ENCODE measurements at regions not wholly inside any gene's neighbourhood (a gene's known extent, or its start where the extent isn't known, plus 50 kb on each side); places are given as distances from the start of the nearest gene placed in this dataset.

DNA sequence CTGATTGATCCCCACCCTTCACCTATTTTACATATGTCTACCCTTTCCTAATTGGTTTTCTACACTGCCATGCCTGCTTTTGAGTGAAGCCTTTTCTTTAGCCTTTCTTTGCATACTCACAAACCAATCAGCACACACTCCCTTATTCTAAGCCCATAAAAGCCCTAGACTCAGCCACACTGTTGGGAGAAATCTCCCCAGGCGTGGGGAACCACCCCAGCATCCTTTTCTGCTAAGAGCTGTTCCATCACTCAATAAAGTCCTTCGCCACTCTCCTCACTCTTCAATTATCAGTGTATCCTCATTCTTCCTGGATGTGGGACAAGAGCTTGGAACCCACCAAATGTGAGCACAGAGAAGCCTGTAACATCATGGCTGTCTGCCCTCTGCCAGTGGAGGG lies 343.6 kb downstream of the SLITRK1 start:
- Histone ChIP-seq H3K27ac (ENCODE audit: insufficient read depth in 1 of 2, low read depth in 1 of 2, low read length in 2 of 2, poor library complexity in 1 of 2, severe bottlenecking in 2 of 2) (no peak overlapping the region), H3K4me3 (ENCODE audit: control insufficient read depth in 1 of 7, extremely low read depth in 1 of 7, insufficient read depth in 4 of 7, low read depth in 2 of 7, low read length in 6 of 7) (no peak overlapping the region), H3K9me3 (ENCODE audit: control extremely low read depth in 1 of 5, control insufficient read depth in 4 of 5, insufficient read depth in 2 of 5, low read depth in 1 of 5, low read length in 4 of 5) (peaks cover 2 to 17% (median 9%) of the 10 kb centered on the region in 5 experiments), H3K4me1 (ENCODE audit: control extremely low read depth in 1 of 4, control insufficient read depth in 4 of 4, insufficient read depth in 4 of 4, low read length in 3 of 4) (no peaks in the 10 kb centered on the region), H3K27me3 (replicated peaks in 2 of 5; ENCODE audit: control insufficient read depth in 4 of 5, insufficient read depth in 5 of 5, low read length in 4 of 5) (no peaks in the 10 kb centered on the region), H3K36me3 (ENCODE audit: control insufficient read depth in 4 of 4, insufficient read depth in 4 of 4, low read length in 3 of 4) (peaks cover 0 to 3% (median 0%) of the 10 kb centered on the region in 4 experiments)
- POLR2A ChIA-PET: no interaction called here
- WGBS (ENCODE audit: insufficient coverage): 100% methylated on average over 2 of the region's 2 CpGs
- DNase-seq: peak in 2 of 3 donors; percentile 17 to 20
- CTCF ChIA-PET: no interaction called here

DNA sequence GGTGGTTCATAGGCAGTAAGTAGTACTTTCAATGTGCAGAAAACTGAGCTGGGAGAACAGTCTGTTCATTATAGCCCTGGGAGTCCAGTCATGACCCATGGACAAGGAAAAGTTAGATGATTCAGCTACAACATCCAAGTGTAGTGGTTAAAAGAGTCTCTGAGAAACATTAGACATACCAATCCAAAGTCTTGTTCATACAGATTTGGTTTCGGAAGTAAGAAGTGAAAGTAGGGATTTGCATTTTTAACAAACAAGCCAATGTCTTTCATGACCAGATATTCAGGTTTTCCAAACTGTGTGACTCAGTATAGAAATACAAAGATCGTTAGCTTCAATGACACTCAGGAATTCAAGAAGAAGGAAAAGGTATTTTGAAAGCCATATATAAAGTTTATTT lies 345.3 kb downstream of the SLITRK1 start:
- CTCF ChIA-PET: no interaction called here
- WGBS (ENCODE audit: insufficient coverage): no CpG with 5 or more reads among the region's 2 CpGs

DNA sequence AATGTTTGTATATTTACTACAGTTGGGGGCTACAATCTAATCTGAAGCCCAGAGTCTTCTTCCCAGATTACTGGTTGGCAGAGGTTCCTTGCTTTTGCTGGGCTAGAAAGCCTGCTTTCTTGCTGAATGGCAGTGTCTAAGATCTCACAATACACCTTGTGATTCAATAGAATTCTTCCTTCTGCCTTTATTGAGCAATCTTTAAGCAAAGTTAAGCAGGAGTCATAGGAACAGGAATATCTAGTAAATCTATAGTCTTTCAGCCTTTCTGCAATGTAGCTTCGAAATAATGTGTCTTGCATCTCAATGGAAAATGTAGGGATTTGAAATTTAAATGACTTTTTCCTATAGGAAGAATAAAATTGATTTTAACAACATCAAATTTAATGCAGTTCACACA lies 346.1 kb downstream of the SLITRK1 start:
- H3K27ac ChIP-seq (ENCODE audit: insufficient read depth in 1 of 2, low read depth in 1 of 2, low read length in 2 of 2, poor library complexity in 1 of 2, severe bottlenecking in 2 of 2): no peak overlapping the region
- H3K27me3 ChIP-seq (replicated peaks in 2 of 5; ENCODE audit: control insufficient read depth in 4 of 5, insufficient read depth in 5 of 5, low read length in 4 of 5): no peaks in the 10 kb centered on the region
- H3K4me1 ChIP-seq (ENCODE audit: control extremely low read depth in 1 of 4, control insufficient read depth in 4 of 4, insufficient read depth in 4 of 4, low read length in 3 of 4): peaks cover 0 to 2% (median under 1%) of the 10 kb centered on the region in 4 experiments
- peaks cover 2 to 17% (median 9%) of the 10 kb centered on the region in 5 experiments for H3K9me3 ChIP-seq (ENCODE audit: control extremely low read depth in 1 of 5, control insufficient read depth in 4 of 5, insufficient read depth in 2 of 5, low read depth in 1 of 5, low read length in 4 of 5)
- DNase-seq: no peak
- WGBS (ENCODE audit: insufficient coverage): no CpG with 5 or more reads among the region's 1 CpG
- POLR2A ChIA-PET: no interaction called here
- H3K4me3 ChIP-seq (ENCODE audit: control insufficient read depth in 1 of 7, extremely low read depth in 1 of 7, insufficient read depth in 4 of 7, low read depth in 2 of 7, low read length in 6 of 7): no peak overlapping the region
- H3K36me3 ChIP-seq (ENCODE audit: control insufficient read depth in 4 of 4, insufficient read depth in 4 of 4, low read length in 3 of 4): peaks cover 0 to 3% (median 0%) of the 10 kb centered on the region in 4 experiments
- CTCF ChIA-PET: no interaction called here

More for the DNA sequence above, 345.3 kb downstream of the SLITRK1 start:
- no peak for DNase-seq
- peaks cover 0 to 3% (median 0%) of the 10 kb centered on the region in 4 experiments for H3K36me3 ChIP-seq (ENCODE audit: control insufficient read depth in 4 of 4, insufficient read depth in 4 of 4, low read length in 3 of 4)
- no peaks in the 10 kb centered on the region for H3K27me3 ChIP-seq (replicated peaks in 2 of 5; ENCODE audit: control insufficient read depth in 4 of 5, insufficient read depth in 5 of 5, low read length in 4 of 5)
- POLR2A ChIA-PET: no interaction called here
- no peak overlapping the region for H3K4me3 ChIP-seq (ENCODE audit: control insufficient read depth in 1 of 7, extremely low read depth in 1 of 7, insufficient read depth in 4 of 7, low read depth in 2 of 7, low read length in 6 of 7)
- H3K4me1 ChIP-seq (ENCODE audit: control extremely low read depth in 1 of 4, control insufficient read depth in 4 of 4, insufficient read depth in 4 of 4, low read length in 3 of 4): peaks cover 0 to 2% (median under 1%) of the 10 kb centered on the region in 4 experiments
- no peak overlapping the region for H3K27ac ChIP-seq (ENCODE audit: insufficient read depth in 1 of 2, low read depth in 1 of 2, low read length in 2 of 2, poor library complexity in 1 of 2, severe bottlenecking in 2 of 2)
- H3K9me3 ChIP-seq (ENCODE audit: control extremely low read depth in 1 of 5, control insufficient read depth in 4 of 5, insufficient read depth in 2 of 5, low read depth in 1 of 5, low read length in 4 of 5): peaks cover 2 to 17% (median 9%) of the 10 kb centered on the region in 5 experiments

DNA sequence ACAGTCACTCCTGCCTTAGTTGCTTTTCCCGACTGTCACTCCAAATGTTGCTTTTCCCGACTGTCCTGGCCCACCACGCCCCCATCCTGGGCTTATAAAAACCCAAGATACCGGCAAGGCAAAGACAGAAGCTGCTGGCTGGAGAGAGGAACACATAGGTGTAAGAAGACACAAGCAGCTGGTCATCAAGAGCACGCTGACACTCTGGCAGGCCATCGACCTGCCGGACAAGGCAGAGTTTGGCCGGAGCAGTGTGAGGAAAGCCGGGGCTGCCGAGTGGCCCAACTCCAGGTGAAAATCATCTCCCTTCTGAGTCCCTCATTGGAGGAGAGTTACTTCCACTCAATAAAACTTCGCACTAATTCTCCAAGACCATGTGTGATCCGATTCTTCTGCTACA lies 349.5 kb downstream of the SLITRK1 start:
- Histone ChIP-seq H3K36me3 (ENCODE audit: control insufficient read depth in 4 of 4, insufficient read depth in 4 of 4, low read length in 3 of 4) (no peaks in the 10 kb centered on the region), H3K27ac (ENCODE audit: insufficient read depth in 1 of 2, low read depth in 1 of 2, low read length in 2 of 2, poor library complexity in 1 of 2, severe bottlenecking in 2 of 2) (no peak overlapping the region), H3K4me1 (ENCODE audit: control extremely low read depth in 1 of 4, control insufficient read depth in 4 of 4, insufficient read depth in 4 of 4, low read length in 3 of 4) (peaks cover 0 to 2% (median under 1%) of the 10 kb centered on the region in 4 experiments), H3K4me3 (ENCODE audit: control insufficient read depth in 1 of 7, extremely low read depth in 1 of 7, insufficient read depth in 4 of 7, low read depth in 2 of 7, low read length in 6 of 7) (no peak overlapping the region), H3K9me3 (ENCODE audit: control extremely low read depth in 1 of 5, control insufficient read depth in 4 of 5, insufficient read depth in 2 of 5, low read depth in 1 of 5, low read length in 4 of 5) (no peaks in the 10 kb centered on the region), H3K27me3 (replicated peaks in 2 of 5; ENCODE audit: control insufficient read depth in 4 of 5, insufficient read depth in 5 of 5, low read length in 4 of 5) (no peaks in the 10 kb centered on the region)
- DNase-seq: no peak
- ChIA-PET POLR2A (no interaction called here), CTCF (no interaction called here)
- WGBS (ENCODE audit: insufficient coverage): 96% methylated on average over 12 of the region's 12 CpGs

DNA sequence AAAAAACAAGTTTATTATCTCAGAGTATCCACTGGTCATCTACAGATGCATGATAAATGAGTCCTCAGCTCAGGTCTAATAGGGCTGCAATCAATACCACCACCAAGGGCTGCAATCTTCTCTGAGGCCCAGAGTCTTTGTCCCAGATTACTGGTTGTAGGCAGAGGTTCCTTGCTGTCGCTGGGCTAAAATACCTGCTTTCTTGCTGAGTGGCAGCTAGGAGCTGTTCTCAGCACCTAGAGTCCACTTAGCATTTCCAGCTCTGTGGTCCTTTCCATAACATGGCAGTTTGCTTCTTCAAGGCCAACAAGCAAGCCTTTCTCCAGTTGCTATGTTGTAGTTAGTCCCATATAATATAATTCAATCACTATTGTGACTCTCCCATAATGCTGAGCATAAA lies 351.3 kb downstream of the SLITRK1 start:
- Histone ChIP-seq H3K4me1 (ENCODE audit: control extremely low read depth in 1 of 4, control insufficient read depth in 4 of 4, insufficient read depth in 4 of 4, low read length in 3 of 4) (peaks cover 0 to 2% (median under 1%) of the 10 kb centered on the region in 4 experiments), H3K27me3 (replicated peaks in 2 of 5; ENCODE audit: control insufficient read depth in 4 of 5, insufficient read depth in 5 of 5, low read length in 4 of 5) (no peaks in the 10 kb centered on the region), H3K27ac (ENCODE audit: insufficient read depth in 1 of 2, low read depth in 1 of 2, low read length in 2 of 2, poor library complexity in 1 of 2, severe bottlenecking in 2 of 2) (no peak overlapping the region), H3K9me3 (ENCODE audit: control extremely low read depth in 1 of 5, control insufficient read depth in 4 of 5, insufficient read depth in 2 of 5, low read depth in 1 of 5, low read length in 4 of 5) (no peaks in the 10 kb centered on the region), H3K4me3 (ENCODE audit: control insufficient read depth in 1 of 7, extremely low read depth in 1 of 7, insufficient read depth in 4 of 7, low read depth in 2 of 7, low read length in 6 of 7) (no peak overlapping the region), H3K36me3 (ENCODE audit: control insufficient read depth in 4 of 4, insufficient read depth in 4 of 4, low read length in 3 of 4) (no peaks in the 10 kb centered on the region)
- POLR2A ChIA-PET: no interaction called here
- DNase-seq: no peak
- CTCF ChIA-PET: no interaction called here
- 90% methylated on average over 1 of the region's 1 CpG for WGBS (ENCODE audit: insufficient coverage)

DNA sequence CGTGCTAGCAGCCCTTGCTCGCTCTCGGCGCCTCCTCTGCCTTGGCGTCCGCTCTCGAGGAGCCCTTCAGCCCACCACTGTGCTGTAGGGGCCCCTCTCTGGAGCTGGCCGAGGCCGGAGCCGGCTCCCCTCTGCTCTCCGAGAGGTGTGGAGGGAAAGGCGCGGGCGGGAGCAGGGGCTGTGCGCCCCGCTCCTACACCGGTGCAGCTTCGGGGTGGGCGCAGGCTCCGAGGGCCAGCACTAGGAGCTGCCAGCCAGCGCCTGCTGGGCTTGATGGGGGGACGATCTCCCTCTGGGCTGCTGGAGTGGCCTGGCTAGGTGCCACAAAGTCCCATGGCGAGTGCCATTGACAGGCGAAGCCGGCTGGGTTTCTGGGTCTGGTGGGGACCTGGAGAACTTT lies 365.5 kb downstream of the SLITRK1 start:
- POLR2A ChIA-PET: no interaction called here
- 97% methylated on average over 25 of the region's 25 CpGs for WGBS (ENCODE audit: insufficient coverage)
- no peaks in the 10 kb centered on the region for H3K27me3 ChIP-seq (replicated peaks in 2 of 5; ENCODE audit: control insufficient read depth in 4 of 5, insufficient read depth in 5 of 5, low read length in 4 of 5)
- H3K9me3 ChIP-seq (ENCODE audit: control extremely low read depth in 1 of 5, control insufficient read depth in 4 of 5, insufficient read depth in 2 of 5, low read depth in 1 of 5, low read length in 4 of 5): peaks cover 0 to 3% (median 0%) of the 10 kb centered on the region in 5 experiments
- no peak overlapping the region for H3K4me3 ChIP-seq (ENCODE audit: control insufficient read depth in 1 of 7, extremely low read depth in 1 of 7, insufficient read depth in 4 of 7, low read depth in 2 of 7, low read length in 6 of 7)
- no peaks in the 10 kb centered on the region for H3K36me3 ChIP-seq (ENCODE audit: control insufficient read depth in 4 of 4, insufficient read depth in 4 of 4, low read length in 3 of 4)
- CTCF ChIA-PET: no interaction called here
- DNase-seq: no peak
- H3K27ac ChIP-seq (ENCODE audit: insufficient read depth in 1 of 2, low read depth in 1 of 2, low read length in 2 of 2, poor library complexity in 1 of 2, severe bottlenecking in 2 of 2): no peak overlapping the region
- H3K4me1 ChIP-seq (ENCODE audit: control extremely low read depth in 1 of 4, control insufficient read depth in 4 of 4, insufficient read depth in 4 of 4, low read length in 3 of 4): peaks cover 0 to 8% (median 3%) of the 10 kb centered on the region in 4 experiments

DNA sequence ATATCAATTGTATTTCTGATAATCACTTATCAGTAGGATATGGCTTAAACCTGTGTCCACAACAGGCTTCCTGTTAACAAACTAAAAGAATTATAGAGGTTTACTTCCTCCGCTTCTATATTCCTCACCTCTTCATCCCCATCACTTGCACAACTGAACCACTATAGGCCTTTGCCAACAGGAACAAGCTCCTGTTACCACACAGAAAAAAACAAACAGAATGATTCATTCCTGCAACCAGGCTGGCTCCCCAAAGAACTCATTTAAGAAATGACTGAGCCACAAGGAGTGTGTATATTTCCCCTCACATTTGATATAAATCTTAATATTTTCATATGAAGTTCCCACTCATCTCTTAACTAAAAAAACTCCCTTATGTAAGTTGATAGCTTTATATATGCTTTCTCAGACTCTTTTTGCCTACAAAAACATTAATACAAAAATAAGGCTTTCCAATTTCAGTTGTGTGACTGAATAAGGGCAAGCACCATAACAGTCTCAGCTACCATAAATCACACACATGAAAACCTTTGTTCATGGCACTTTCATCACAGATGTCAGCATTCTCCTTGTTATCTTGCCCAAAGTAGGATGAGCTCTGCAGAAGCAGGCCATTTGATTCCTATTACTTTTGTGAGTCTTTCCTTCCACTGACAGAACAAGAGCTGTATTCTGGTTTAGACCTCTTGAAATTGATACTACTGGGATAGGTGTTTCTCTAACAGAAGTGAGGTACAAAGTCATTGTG lies 366.8 kb downstream of the SLITRK1 start:
- DNase-seq: peak; percentile 25 to 75 (median 69)
- 20% methylated on average over 1 of the region's 1 CpG for WGBS (ENCODE audit: insufficient coverage)
- CTCF ChIA-PET: no interaction called here

More for the DNA sequence above, 366.8 kb downstream of the SLITRK1 start:
- Histone ChIP-seq H3K36me3 (ENCODE audit: control insufficient read depth in 4 of 4, insufficient read depth in 4 of 4, low read length in 3 of 4) (no peaks in the 10 kb centered on the region), H3K27ac (ENCODE audit: insufficient read depth in 1 of 2, low read depth in 1 of 2, low read length in 2 of 2, poor library complexity in 1 of 2, severe bottlenecking in 2 of 2) (peak overlapping the region; percentile 3 to 56), H3K27me3 (replicated peaks in 2 of 5; ENCODE audit: control insufficient read depth in 4 of 5, insufficient read depth in 5 of 5, low read length in 4 of 5) (no peaks in the 10 kb centered on the region), H3K9me3 (ENCODE audit: control extremely low read depth in 1 of 5, control insufficient read depth in 4 of 5, insufficient read depth in 2 of 5, low read depth in 1 of 5, low read length in 4 of 5) (peaks cover 0 to 5% (median 0%) of the 10 kb centered on the region in 5 experiments), H3K4me1 (ENCODE audit: control extremely low read depth in 1 of 4, control insufficient read depth in 4 of 4, insufficient read depth in 4 of 4, low read length in 3 of 4) (peaks cover 0 to 8% (median 3%) of the 10 kb centered on the region in 4 experiments), H3K4me3 (ENCODE audit: control insufficient read depth in 1 of 7, extremely low read depth in 1 of 7, insufficient read depth in 4 of 7, low read depth in 2 of 7, low read length in 6 of 7) (no peak overlapping the region)
- POLR2A ChIA-PET: no interaction called here

Measured in common myeloid progenitor, CD34-positive (primary cell).